ENCODE measurements at regions not wholly inside any gene's neighbourhood (a gene's known extent, or its start where the extent isn't known, plus 50 kb on each side); places are given as distances from the start of the nearest gene placed in this dataset.

- no peak for DNase-seq (ENCODE audit: low spot score)
- H3F3A ChIP-seq (replicated peaks; ENCODE audit: low read depth) = no peaks in the 10 kb centered on the region
- H3K36me3 ChIP-seq (ENCODE audit: insufficient read depth) = no peaks in the 10 kb centered on the region
- no peaks in the 10 kb centered on the region for H3K4me1 ChIP-seq (ENCODE audit: insufficient read depth)
- ATAC-seq = no peak
- no peaks in the 10 kb centered on the region for H4K20me1 ChIP-seq (replicated peaks; ENCODE audit: insufficient read depth)
- no peaks in the 10 kb centered on the region; the same call in 1 of the 2 replicates for H3K9me2 ChIP-seq (ENCODE audit: insufficient read depth)
- no peak overlapping the region for H3K4me2 ChIP-seq
- Mint-ChIP-seq H3K27ac (no peak overlapping the region), H3K9me3 (no peaks in the 10 kb centered on the region), H3K36me3 (ENCODE audit: low read depth) (no peaks in the 10 kb centered on the region), H3K4me1 (no peaks in the 10 kb centered on the region), H3K27me3 (ENCODE audit: insufficient read depth, low read depth, poor library complexity) (no peaks in the 10 kb centered on the region), H3K4me3 (no peak overlapping the region)
- no peak overlapping the region for H2AFZ ChIP-seq
- no peak for TF ChIP-seq ZNF114 (CRISPR knock-in tag; IDR thresholded peaks at IDR 0.05)
- TF ChIP-seq REST (IDR thresholded peaks at IDR 0.05; ENCODE audit: unreplicated experiment) = no peak
- TF ChIP-seq CREB1 (CRISPR knock-in tag; IDR thresholded peaks at IDR 0.05; ENCODE audit: low read depth) = no peak
- no peak overlapping the region for H3K27ac ChIP-seq (ENCODE audit: low read depth)
- no peak overlapping the region for H3K4me3 ChIP-seq
- no peaks in the 10 kb centered on the region for H3K27me3 ChIP-seq (ENCODE audit: insufficient read depth)
- no peaks in the 10 kb centered on the region for H3K79me2 ChIP-seq (replicated peaks; ENCODE audit: insufficient read depth)
Measured at GRCh38 chr6:156628805-156629204, 148.4 kb upstream of the ARID1B start.

- no peaks in the 10 kb centered on the region for H3K9me2 ChIP-seq (ENCODE audit: insufficient read depth)
- H3K4me2 ChIP-seq = no peak overlapping the region
- H3K4me3 Mint-ChIP-seq = no peak overlapping the region
- H3K9me3 Mint-ChIP-seq = no peaks in the 10 kb centered on the region
- H3K4me1 ChIP-seq (ENCODE audit: insufficient read depth) = no peaks in the 10 kb centered on the region
- H3K27me3 ChIP-seq (ENCODE audit: insufficient read depth) = no peaks in the 10 kb centered on the region
- no peaks in the 10 kb centered on the region for H4K20me1 ChIP-seq (replicated peaks; ENCODE audit: insufficient read depth)
- no peak overlapping the region for H3K4me3 ChIP-seq
- no peaks in the 10 kb centered on the region for H3K36me3 ChIP-seq (ENCODE audit: insufficient read depth)
- H3K4me1 Mint-ChIP-seq = no peaks in the 10 kb centered on the region
- H3K27me3 Mint-ChIP-seq (ENCODE audit: insufficient read depth, low read depth, poor library complexity) = no peaks in the 10 kb centered on the region
- no peak for ATAC-seq
- no peak for DNase-seq (ENCODE audit: low spot score)
- no peaks in the 10 kb centered on the region for H3K36me3 Mint-ChIP-seq (ENCODE audit: low read depth)
- H3F3A ChIP-seq (replicated peaks; ENCODE audit: low read depth) = no peaks in the 10 kb centered on the region
- H2AFZ ChIP-seq = no peak overlapping the region; the same call in 1 of the 2 replicates
- H3K79me2 ChIP-seq (replicated peaks; ENCODE audit: insufficient read depth) = no peaks in the 10 kb centered on the region
- no peak overlapping the region for H3K27ac Mint-ChIP-seq
- H3K27ac ChIP-seq (ENCODE audit: low read depth) = no peak overlapping the region
- TF ChIP-seq CTCF (conservative IDR thresholded peaks at IDR 0.05; ENCODE audit: low read depth in 2 of 2) = no peak
- TF ChIP-seq EZH2 (IDR thresholded peaks at IDR 0.05; ENCODE audit: low read depth, unreplicated experiment) = no peak
- TF ChIP-seq REST (IDR thresholded peaks at IDR 0.05; ENCODE audit: unreplicated experiment) = no peak
- TF ChIP-seq ETS1 (IDR thresholded peaks at IDR 0.05) = no peak
- TF ChIP-seq ZNF331 (CRISPR knock-in tag; IDR thresholded peaks at IDR 0.05; ENCODE audit: low read depth) = no peak
- TF ChIP-seq ZNF114 (CRISPR knock-in tag; IDR thresholded peaks at IDR 0.05) = no peak
Measured at GRCh38 chr6:156627524-156627923, 149.7 kb upstream of the ARID1B start.

Measured in GM23338 (cell line).